HG02938 (cell line): ENCODE measurements at regions not wholly inside any gene's neighbourhood (a gene's known extent, or its start where the extent isn't known, plus 50 kb on each side); places are given as distances from the start of the nearest gene placed in this dataset.

Experiments
- ATAC-seq: cut with Tn5 transposase; IDR thresholded peaks from one replicate; pipeline ENCODE4 v1.9.1; 2021; ENCODE audit warnings: mild to moderate bottlenecking, moderate library complexity; ENCODE audit not compliant: unreplicated experiment

GRCh38 chr5:4100739-4101138 lies 505.1 kb downstream of the IRX1 start:
- ATAC-seq: no peak

GRCh38 chr5:4101189-4101588 lies 505.6 kb downstream of the IRX1 start:
- ATAC-seq: no peak

GRCh38 chr5:4104831-4105597 lies 509.4 kb downstream of the IRX1 start:
- no peak for ATAC-seq

- ATAC-seq: no peak
These were observed 513.1 kb downstream of the IRX1 start for GRCh38 chr5:4108690-4109089.

GRCh38 chr5:4113426-4113825 lies 517.8 kb downstream of the IRX1 start:
- ATAC-seq: no peak

GRCh38 chr5:4113905-4114304 lies 518.3 kb downstream of the IRX1 start:
- no peak for ATAC-seq

- ATAC-seq: no peak
These were observed 518.8 kb downstream of the IRX1 start for GRCh38 chr5:4114452-4114851.

- no peak for ATAC-seq
These were observed 521.2 kb downstream of the IRX1 start for GRCh38 chr5:4116834-4117233.

- no peak for ATAC-seq
These were observed 528.8 kb downstream of the IRX1 start for GRCh38 chr5:4124221-4124970.

GRCh38 chr5:4128994-4129393 lies 533.4 kb downstream of the IRX1 start:
- ATAC-seq: no peak

GRCh38 chr5:4129523-4129922 lies 533.9 kb downstream of the IRX1 start:
- ATAC-seq: no peak

GRCh38 chr5:4130819-4131218 lies 535.2 kb downstream of the IRX1 start:
- ATAC-seq: no peak

GRCh38 chr5:4137781-4138180 lies 542.1 kb downstream of the IRX1 start:
- ATAC-seq: no peak

- ATAC-seq: no peak
These were observed 547.2 kb downstream of the IRX1 start for GRCh38 chr5:4142842-4143241.

GRCh38 chr5:4144411-4145007 lies 548.9 kb downstream of the IRX1 start:
- ATAC-seq: no peak

GRCh38 chr5:4145511-4145910 lies 549.9 kb downstream of the IRX1 start:
- ATAC-seq: no peak

- ATAC-seq: no peak
These were observed 552.4 kb downstream of the IRX1 start for GRCh38 chr5:4148009-4148408.

GRCh38 chr5:4150067-4150466 lies 554.4 kb downstream of the IRX1 start:
- ATAC-seq: no peak

GRCh38 chr5:4156153-4156552 lies 560.5 kb downstream of the IRX1 start:
- no peak for ATAC-seq

GRCh38 chr5:4156889-4157288 lies 561.3 kb downstream of the IRX1 start:
- no peak for ATAC-seq

- no peak for ATAC-seq
These were observed 563.3 kb downstream of the IRX1 start for GRCh38 chr5:4158750-4159447.
